ENCODE measurements at regions not wholly inside any gene's neighbourhood (a gene's known extent, or its start where the extent isn't known, plus 50 kb on each side); places are given as distances from the start of the nearest gene placed in this dataset.
A peak's percentile ranks its signal among the peaks of the same experiment; 100 is the strongest.

DNA sequence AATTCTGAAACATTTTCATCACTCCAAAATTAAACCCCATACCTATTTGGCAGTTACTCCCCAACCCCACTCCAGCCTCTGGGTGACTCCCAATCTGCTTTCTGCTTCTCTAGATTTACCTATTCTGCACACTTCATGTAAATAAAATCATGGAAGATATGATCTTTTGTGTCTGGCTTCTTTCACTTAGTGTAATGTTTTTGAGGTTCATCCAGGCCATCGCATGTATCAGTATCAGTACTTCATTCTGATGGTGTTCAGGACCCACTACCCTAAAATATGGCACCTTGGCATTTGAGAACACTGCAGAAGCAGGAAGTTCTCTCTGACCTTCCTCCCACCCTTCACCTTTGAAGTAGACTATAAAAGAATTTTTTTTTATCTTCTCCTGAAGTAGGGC is 78.7 kb upstream of the SLC25A26 start:
- TF ChIP-seq, protein P1, sequence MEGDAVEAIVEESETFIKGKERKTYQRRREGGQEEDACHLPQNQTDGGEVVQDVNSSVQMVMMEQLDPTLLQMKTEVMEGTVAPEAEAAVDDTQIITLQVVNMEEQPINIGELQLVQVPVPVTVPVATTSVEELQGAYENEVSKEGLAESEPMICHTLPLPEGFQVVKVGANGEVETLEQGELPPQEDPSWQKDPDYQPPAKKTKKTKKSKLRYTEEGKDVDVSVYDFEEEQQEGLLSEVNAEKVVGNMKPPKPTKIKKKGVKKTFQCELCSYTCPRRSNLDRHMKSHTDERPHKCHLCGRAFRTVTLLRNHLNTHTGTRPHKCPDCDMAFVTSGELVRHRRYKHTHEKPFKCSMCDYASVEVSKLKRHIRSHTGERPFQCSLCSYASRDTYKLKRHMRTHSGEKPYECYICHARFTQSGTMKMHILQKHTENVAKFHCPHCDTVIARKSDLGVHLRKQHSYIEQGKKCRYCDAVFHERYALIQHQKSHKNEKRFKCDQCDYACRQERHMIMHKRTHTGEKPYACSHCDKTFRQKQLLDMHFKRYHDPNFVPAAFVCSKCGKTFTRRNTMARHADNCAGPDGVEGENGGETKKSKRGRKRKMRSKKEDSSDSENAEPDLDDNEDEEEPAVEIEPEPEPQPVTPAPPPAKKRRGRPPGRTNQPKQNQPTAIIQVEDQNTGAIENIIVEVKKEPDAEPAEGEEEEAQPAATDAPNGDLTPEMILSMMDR (conservative IDR thresholded peaks at IDR 0.05; ENCODE audit: low read depth, low read length), result no peak
- no peak for DNase-seq (ENCODE audit: low read depth)
- H3K4me3 ChIP-seq (ENCODE audit: low read depth, low read length), result no peak overlapping the region

DNA sequence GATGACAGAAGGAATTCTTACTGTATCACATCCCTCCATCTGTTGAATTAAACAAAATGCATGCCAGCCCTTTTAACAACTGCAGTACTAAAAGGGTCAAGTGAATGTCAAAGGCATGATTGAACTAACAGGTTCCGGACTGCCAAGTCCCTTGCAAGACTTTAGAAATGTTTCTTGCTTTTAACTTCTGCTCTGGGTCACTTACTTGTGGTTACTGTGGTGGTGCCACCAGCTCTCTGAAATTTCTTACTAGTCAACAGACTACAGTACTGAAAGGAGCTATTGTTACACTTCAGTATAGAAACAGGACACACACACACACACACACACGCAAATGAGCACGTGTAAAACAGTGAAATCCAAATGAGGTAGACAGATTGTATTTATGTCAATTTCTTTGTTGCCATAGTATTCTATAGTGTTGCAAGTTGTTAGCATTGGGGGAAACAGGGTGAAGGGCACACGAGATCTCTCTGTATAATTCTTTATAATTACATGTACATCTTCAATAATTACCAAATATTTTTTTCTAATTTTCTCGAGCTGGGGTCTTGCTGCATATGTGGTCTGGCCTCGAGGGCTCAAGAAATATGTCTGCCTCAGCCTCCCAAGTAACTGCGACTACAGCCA is 79.9 kb upstream of the SLC25A26 start:
- TF ChIP-seq, protein P1 (conservative IDR thresholded peaks at IDR 0.05; ENCODE audit: low read depth, low read length), result no peak
- no peak for DNase-seq (ENCODE audit: low read depth)
- no peak overlapping the region for H3K4me3 ChIP-seq (ENCODE audit: low read depth, low read length)

DNA sequence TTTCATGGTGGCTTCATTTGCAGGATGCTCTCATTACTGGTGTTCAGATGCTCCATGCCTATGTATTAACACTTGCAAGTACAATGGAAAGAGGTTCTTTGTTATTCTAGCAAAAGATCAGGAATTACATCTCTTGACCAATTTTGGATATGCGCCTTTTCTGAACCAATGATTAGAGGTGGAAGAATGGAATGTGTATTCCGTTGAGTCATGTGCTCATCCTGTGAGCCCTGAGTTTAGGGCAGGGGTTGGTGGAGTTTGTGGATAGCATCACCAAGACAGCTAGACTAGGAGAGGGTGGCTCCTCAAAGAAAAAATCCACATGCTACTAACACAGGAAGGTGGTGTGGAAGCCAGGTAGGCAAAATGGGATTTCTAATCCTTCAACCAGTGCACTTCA is 80.7 kb upstream of the SLC25A26 start:
- no peak for DNase-seq (ENCODE audit: low read depth)
- TF ChIP-seq, protein P1 (conservative IDR thresholded peaks at IDR 0.05; ENCODE audit: low read depth, low read length), result no peak
- no peak overlapping the region for H3K4me3 ChIP-seq (ENCODE audit: low read depth, low read length)

DNA sequence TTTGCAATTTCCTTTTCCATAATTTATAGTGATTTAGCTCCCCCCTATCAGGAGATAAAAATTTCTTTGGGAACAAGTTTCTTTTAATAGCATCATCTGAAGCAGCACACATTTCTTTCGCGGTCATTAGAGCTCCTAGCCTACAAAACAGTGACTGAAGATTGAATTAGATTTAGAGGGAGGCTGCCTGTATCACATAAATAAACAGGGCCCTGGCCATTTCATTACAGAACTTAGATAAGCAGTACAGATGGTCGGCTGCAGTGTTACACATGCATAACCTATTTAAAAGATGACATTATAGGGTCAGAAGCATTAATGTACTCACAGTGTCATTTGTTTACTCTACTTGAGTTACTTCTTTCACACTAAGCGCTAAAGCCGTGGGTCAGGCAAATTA is 81.4 kb upstream of the SLC25A26 start:
- DNase-seq (ENCODE audit: low read depth), result no peak
- H3K4me3 ChIP-seq (ENCODE audit: low read depth, low read length), result no peak overlapping the region
- TF ChIP-seq, protein P1 (conservative IDR thresholded peaks at IDR 0.05; ENCODE audit: low read depth, low read length), result no peak

DNA sequence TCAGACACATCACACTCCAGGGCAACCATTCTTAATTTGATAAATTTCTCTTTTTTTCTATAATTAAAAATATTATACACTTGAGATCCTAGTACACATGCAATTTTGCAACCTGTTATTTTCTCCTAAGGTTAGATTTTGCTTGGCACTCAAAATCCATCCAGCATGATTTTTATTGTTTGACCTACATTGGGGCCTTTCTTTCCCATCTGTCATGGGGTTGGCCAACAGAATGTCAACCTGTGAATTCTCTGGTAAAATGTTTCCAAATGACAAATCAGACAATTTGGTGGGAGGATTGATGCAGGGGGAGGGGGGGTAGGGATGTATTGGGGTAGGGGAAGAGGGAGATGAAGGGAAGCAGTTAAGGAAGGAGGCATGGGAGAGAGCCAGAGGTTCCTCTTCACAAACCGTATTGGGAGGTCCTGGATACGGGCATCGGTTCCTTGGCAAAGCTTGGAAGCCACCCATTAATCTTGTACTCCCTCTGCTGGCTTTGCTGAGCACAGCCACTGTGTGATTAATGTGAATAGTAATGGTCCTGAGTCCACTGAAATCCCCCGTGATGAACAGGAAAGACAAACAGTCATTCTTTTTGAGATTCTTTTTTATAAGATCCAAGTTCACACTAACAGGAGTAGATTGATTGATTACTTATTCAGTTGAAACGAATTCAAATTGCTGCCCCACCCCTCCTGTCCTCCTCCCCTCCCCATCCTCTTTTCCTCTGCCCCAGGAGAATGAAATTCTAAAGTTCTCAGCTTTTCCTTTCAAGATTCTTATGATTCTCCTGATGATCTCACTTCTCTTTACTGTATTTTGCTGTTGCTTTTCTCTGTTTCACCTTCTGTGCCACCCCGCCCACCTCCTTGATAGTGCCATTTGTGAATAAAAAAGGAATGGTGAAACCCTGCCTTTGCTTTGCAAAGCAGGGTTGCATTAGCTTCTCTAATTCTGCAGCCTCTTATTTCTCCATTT is 82.2 kb upstream of the SLC25A26 start:
- DNase-seq (ENCODE audit: low read depth), result peak; percentile 83
- H3K4me3 ChIP-seq (ENCODE audit: low read depth, low read length), result no peak overlapping the region
- TF ChIP-seq, protein P1 (conservative IDR thresholded peaks at IDR 0.05; ENCODE audit: low read depth, low read length), result peak; percentile 96

DNA sequence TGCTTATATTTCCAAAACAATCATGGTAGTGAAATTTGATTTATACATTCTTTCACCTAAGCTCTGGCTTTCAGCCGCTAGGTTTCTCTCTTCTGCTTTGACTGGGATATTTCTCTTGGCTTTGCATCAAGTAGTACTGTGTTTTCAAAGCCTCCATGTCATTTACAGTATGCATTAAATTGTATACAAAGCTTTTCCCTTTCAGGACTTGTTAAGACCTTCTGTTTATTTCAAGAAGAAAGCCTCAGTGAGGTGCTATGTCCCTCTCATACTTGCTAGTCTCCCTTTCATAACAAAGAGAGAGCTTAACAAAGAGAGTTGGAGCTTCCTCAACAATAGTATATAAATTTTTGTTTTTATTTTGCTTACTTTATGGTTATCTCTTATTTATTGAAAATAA is 84.2 kb upstream of the SLC25A26 start:
- DNase-seq (ENCODE audit: low read depth), result peak; percentile 26
- TF ChIP-seq, protein P1 (conservative IDR thresholded peaks at IDR 0.05; ENCODE audit: low read depth, low read length), result no peak
- H3K4me3 ChIP-seq (ENCODE audit: low read depth, low read length), result no peak overlapping the region
